ENCODE measurements at regions not wholly inside any gene's neighbourhood (a gene's known extent, or its start where the extent isn't known, plus 50 kb on each side); places are given as distances from the start of the nearest gene placed in this dataset.

GRCh38 chr18:77984178-77984577 is 734.5 kb downstream of the GALR1 start:
- Mint-ChIP-seq H3K9me3 (ENCODE audit: unreplicated experiment) (peaks cover 40% of the 10 kb centered on the region), H3K27me3 (ENCODE audit: insufficient read depth, unreplicated experiment) (no peaks in the 10 kb centered on the region), H3K27ac (ENCODE audit: low read depth, unreplicated experiment) (no peak overlapping the region), H3K4me3 (ENCODE audit: unreplicated experiment) (no peak overlapping the region), H3K36me3 (ENCODE audit: insufficient read depth, unreplicated experiment) (no peaks in the 10 kb centered on the region), H3K4me1 (ENCODE audit: insufficient read depth, unreplicated experiment) (no peaks in the 10 kb centered on the region)
- DNase-seq (ENCODE audit: unreplicated experiment): no peak
- POLR2A ChIA-PET: no interaction called here
- CTCF ChIA-PET: interaction anchor here (0.6 kb wide), 1 partner anchor 171 kb away, joined by 3 read pairs; no protein-coding TSS in a partner anchor
- intact Hi-C loops (cut with micrococcal nuclease): no loop called here
- no peak for TF ChIP-seq CTCF (IDR thresholded peaks at IDR 0.05; ENCODE audit: unreplicated experiment)
- no TSS peak for BruUV-seq (replicated peaks)

- POLR2A ChIA-PET: no interaction called here
- TF ChIP-seq CTCF (IDR thresholded peaks at IDR 0.05; ENCODE audit: unreplicated experiment): no peak
- CTCF ChIA-PET: interaction anchor here (0.6 kb wide), 1 partner anchor 171 kb away, joined by 3 read pairs; no protein-coding TSS in a partner anchor
- H3K27ac Mint-ChIP-seq (ENCODE audit: low read depth, unreplicated experiment): no peak overlapping the region
- no peak for DNase-seq (ENCODE audit: unreplicated experiment)
- H3K4me3 Mint-ChIP-seq (ENCODE audit: unreplicated experiment): no peak overlapping the region
- no peaks in the 10 kb centered on the region for H3K36me3 Mint-ChIP-seq (ENCODE audit: insufficient read depth, unreplicated experiment)
- intact Hi-C loops (cut with micrococcal nuclease): no loop called here
- BruUV-seq (replicated peaks): no TSS peak
- no peaks in the 10 kb centered on the region for H3K4me1 Mint-ChIP-seq (ENCODE audit: insufficient read depth, unreplicated experiment)
- H3K27me3 Mint-ChIP-seq (ENCODE audit: insufficient read depth, unreplicated experiment): no peaks in the 10 kb centered on the region
- peaks cover 36% of the 10 kb centered on the region for H3K9me3 Mint-ChIP-seq (ENCODE audit: unreplicated experiment)
Observed at GRCh38 chr18:77984833-77985232, 735.2 kb downstream of the GALR1 start.

GRCh38 chr18:77985526-77986281 is 736.1 kb downstream of the GALR1 start:
- BruUV-seq (replicated peaks): no TSS peak
- peaks cover 31% of the 10 kb centered on the region for H3K9me3 Mint-ChIP-seq (ENCODE audit: unreplicated experiment)
- no peak for DNase-seq (ENCODE audit: unreplicated experiment)
- TF ChIP-seq CTCF (IDR thresholded peaks at IDR 0.05; ENCODE audit: unreplicated experiment): no peak
- no peak overlapping the region for H3K27ac Mint-ChIP-seq (ENCODE audit: low read depth, unreplicated experiment)
- ChIA-PET CTCF (no interaction called here), POLR2A (no interaction called here)
- H3K36me3 Mint-ChIP-seq (ENCODE audit: insufficient read depth, unreplicated experiment): no peaks in the 10 kb centered on the region
- intact Hi-C loops (cut with micrococcal nuclease): no loop called here
- H3K4me1 Mint-ChIP-seq (ENCODE audit: insufficient read depth, unreplicated experiment): no peaks in the 10 kb centered on the region
- no peaks in the 10 kb centered on the region for H3K27me3 Mint-ChIP-seq (ENCODE audit: insufficient read depth, unreplicated experiment)
- H3K4me3 Mint-ChIP-seq (ENCODE audit: unreplicated experiment): no peak overlapping the region

GRCh38 chr18:77990131-77990530 is 740.5 kb downstream of the GALR1 start:
- H3K36me3 Mint-ChIP-seq (ENCODE audit: insufficient read depth, unreplicated experiment): no peaks in the 10 kb centered on the region
- no peak overlapping the region for H3K4me3 Mint-ChIP-seq (ENCODE audit: unreplicated experiment)
- BruUV-seq (replicated peaks): no TSS peak
- no peak for TF ChIP-seq CTCF (IDR thresholded peaks at IDR 0.05; ENCODE audit: unreplicated experiment)
- peaks cover 41% of the 10 kb centered on the region for H3K9me3 Mint-ChIP-seq (ENCODE audit: unreplicated experiment)
- H3K27ac Mint-ChIP-seq (ENCODE audit: low read depth, unreplicated experiment): no peak overlapping the region
- DNase-seq (ENCODE audit: unreplicated experiment): no peak
- CTCF ChIA-PET: interaction anchor here (0.6 kb wide), 1 partner anchor 981 kb away, joined by 4 read pairs; no protein-coding TSS in a partner anchor
- intact Hi-C loops (cut with micrococcal nuclease): no loop called here
- no peaks in the 10 kb centered on the region for H3K4me1 Mint-ChIP-seq (ENCODE audit: insufficient read depth, unreplicated experiment)
- no peaks in the 10 kb centered on the region for H3K27me3 Mint-ChIP-seq (ENCODE audit: insufficient read depth, unreplicated experiment)
- POLR2A ChIA-PET: no interaction called here

Data from MCF 10A (cell line).